22Rv1 (cell line): ENCODE measurements at regions not wholly inside any gene's neighbourhood (a gene's known extent, or its start where the extent isn't known, plus 50 kb on each side); places are given as distances from the start of the nearest gene placed in this dataset.

Experiments
- H3K27ac ChIP-seq: fragments of 450-650 bp; 2 replicates; pipeline ENCODE4 v1.5.1; 2017
- ZFX ChIP-seq: fragments of 450-650 bp; IDR thresholded peaks from 2 replicates; pipeline ENCODE4 v1.6.1; 2017; ENCODE audit warnings: antibody characterized with exemption, borderline replicate concordance
- TF ChIP-seq, protein P1 (sequence below): fragments of 450-650 bp; IDR thresholded peaks from 2 replicates; pipeline ENCODE4 v1.5.1; 2017; ENCODE audit warnings: mild to moderate bottlenecking

DNA sequence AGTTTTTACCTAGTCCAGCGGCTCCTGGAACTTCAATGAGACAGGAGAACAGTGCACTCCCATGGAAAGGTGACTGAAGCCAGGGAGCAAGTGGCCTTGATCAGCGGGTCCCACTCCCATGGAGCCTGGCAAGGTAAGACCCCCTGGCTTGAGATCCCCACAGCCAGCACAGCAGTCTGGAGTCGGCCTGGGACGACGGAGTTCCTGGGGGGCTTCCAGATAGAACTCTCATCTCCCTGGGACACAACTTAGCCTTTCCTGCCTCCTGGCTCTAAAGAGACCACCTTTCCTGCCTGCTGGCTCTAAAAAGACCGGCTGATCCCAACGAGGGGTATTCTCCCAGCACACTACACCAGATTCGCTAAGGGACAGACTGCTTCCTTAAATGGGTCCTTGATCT lies 1279.0 kb upstream of the GOT2 start:
- TF ChIP-seq, protein P1, sequence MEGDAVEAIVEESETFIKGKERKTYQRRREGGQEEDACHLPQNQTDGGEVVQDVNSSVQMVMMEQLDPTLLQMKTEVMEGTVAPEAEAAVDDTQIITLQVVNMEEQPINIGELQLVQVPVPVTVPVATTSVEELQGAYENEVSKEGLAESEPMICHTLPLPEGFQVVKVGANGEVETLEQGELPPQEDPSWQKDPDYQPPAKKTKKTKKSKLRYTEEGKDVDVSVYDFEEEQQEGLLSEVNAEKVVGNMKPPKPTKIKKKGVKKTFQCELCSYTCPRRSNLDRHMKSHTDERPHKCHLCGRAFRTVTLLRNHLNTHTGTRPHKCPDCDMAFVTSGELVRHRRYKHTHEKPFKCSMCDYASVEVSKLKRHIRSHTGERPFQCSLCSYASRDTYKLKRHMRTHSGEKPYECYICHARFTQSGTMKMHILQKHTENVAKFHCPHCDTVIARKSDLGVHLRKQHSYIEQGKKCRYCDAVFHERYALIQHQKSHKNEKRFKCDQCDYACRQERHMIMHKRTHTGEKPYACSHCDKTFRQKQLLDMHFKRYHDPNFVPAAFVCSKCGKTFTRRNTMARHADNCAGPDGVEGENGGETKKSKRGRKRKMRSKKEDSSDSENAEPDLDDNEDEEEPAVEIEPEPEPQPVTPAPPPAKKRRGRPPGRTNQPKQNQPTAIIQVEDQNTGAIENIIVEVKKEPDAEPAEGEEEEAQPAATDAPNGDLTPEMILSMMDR, result no peak
- TF ChIP-seq ZFX, result no peak

DNA sequence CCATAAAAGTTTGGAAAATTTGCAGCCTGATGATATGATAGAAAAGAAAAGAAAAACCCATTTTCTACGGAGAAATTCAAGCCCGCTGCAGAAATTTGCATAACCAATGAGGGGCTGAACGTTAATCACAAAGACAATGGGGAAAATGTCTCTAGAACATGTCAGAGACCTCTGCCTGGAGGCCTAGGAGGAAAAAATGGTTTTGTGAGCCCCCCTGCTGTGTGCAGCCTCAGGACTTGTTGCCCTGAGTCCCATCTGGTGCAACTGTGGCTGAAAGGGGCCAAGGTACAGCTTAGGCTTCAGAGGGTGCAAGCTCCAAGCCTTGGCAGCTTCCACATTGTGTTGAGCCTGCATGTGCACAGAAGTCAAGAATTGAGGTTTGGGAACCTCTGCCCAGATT lies 1267.4 kb upstream of the GOT2 start:
- no peak overlapping the region for H3K27ac ChIP-seq
- no peak for TF ChIP-seq ZFX
- TF ChIP-seq, protein P1, result no peak

More for the DNA sequence above, 1279.0 kb upstream of the GOT2 start:
- no peak overlapping the region for H3K27ac ChIP-seq

DNA sequence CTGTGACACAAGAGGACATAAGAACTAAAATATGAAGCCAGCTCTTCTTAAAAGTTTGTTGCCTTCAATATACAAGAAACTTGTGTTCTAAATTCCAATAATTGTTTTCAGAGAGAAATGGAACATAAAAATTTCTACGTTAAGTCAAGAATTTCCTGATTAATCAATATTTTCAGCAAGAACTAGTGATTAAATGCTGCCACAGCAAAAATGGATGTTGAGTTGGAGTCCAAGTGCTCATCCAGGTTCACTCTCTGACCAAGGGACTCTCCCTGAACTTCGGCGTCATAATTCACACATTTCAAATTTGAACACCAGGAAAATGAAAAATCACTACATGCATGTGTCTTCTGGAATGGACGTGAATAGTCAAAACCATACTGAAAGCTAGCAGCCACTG lies 1263.6 kb upstream of the GOT2 start:
- TF ChIP-seq, protein P1, result no peak
- TF ChIP-seq ZFX, result no peak

DNA sequence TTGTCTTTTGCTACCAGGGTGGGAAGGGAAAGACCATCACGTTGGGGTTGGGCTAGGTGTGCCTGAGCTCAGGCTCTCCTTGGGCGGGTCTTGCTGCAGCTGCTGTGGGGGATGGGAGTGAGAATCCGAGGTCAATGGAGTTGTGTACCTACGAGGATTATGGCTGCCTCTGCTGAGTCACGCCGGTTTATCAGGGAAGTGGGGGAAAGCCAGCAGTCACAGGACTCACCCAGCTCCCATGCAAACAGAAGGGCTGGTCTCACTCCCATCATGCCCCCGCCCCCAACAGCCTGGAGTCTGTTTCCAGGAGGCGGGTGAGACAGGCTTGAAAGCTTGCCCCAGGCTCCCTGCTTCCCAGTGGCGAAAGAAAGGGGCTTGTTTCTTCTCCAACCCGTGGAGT lies 1259.0 kb upstream of the GOT2 start:
- H3K27ac ChIP-seq, result no peak overlapping the region
- no peak for TF ChIP-seq ZFX
- TF ChIP-seq, protein P1, result no peak

More for the DNA sequence above, 1263.6 kb upstream of the GOT2 start:
- H3K27ac ChIP-seq, result no peak overlapping the region

DNA sequence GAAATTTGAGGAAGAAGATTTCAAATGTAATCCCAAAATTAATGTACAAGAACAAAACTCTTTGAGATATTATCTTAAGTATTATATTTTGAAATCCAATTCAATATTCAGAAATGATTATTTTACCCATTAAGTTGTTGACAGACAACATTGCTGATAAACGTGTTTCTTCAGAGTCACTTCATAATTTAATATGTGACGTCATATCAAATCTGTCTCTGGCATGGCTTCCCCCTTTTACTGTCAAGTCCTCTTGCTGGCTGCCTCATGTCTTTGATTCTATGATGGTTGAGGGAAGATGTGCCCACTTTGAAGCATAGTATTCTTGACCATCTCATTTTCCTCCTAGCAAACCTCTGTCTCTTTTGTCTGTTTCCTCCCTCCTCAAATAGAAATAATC lies 1257.1 kb upstream of the GOT2 start:
- TF ChIP-seq ZFX, result no peak
- TF ChIP-seq, protein P1, result no peak
- no peak overlapping the region for H3K27ac ChIP-seq

DNA sequence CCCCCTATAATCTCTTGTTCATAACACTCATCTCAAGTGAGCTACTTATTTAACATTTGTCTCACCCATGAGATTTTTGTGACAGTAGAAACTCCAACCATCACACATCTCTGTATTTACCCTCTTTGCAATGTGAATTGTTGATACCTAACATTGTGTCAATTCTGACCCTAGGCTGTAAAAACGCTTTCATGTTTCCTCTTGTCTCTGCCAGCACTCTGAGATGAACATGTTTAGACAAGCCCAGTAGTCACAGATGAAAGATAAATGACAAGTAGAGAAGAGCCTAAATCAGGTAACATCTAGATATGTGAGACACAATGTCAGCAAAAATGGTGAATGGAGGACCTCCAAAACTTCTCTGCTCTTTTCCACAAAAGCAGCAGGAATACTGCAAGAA lies 1254.5 kb upstream of the GOT2 start:
- TF ChIP-seq, protein P1, result no peak
- TF ChIP-seq ZFX, result no peak
- no peak overlapping the region for H3K27ac ChIP-seq

DNA sequence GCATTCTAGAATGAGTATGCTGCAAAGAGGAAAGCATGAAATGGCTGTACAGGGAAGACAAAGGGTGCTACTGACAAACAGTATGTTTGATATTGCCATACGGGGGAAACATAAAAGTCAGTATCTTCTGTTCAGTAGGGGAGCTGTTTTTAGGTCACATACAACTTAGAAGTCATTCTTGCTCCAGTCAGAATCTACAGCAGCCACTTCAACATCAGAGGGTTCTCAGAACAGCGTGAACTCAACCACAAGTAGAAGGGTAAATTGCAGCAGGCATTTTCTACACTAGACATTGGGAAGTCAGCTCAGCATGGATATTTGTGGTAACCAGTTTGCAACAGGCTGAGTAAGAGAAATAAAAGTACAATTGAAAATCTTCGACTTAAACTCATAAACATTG lies 1241.8 kb upstream of the GOT2 start:
- TF ChIP-seq, protein P1, result no peak
- TF ChIP-seq ZFX, result no peak
- no peak overlapping the region for H3K27ac ChIP-seq
